DOHH2 (cell line): ENCODE measurements at regions not wholly inside any gene's neighbourhood (a gene's known extent, or its start where the extent isn't known, plus 50 kb on each side); places are given as distances from the start of the nearest gene placed in this dataset.

Experiments used
- H3F3A ChIP-seq: fragments of 200-600 bp; sonication (generic), shearing (Covaris generic); 2 replicates; pipeline ENCODE4 v1.6.0; 2016; ENCODE audit warnings: antibody characterized with exemption, mild to moderate bottlenecking; ENCODE audit not compliant: control insufficient read depth, insufficient read depth
- H3K27ac ChIP-seq: fragments of 200-600 bp; sonication (generic); 2 replicates; pipeline ENCODE4 v1.5.1; 2014; ENCODE audit warnings: low read depth, mild to moderate bottlenecking, low read length, moderate library complexity
- H3K27me3 ChIP-seq: fragments of 200-600 bp; sonication (generic); 2 replicates; pipeline ENCODE4 v1.6.1; 2014; ENCODE audit warnings: mild to moderate bottlenecking, low read length, mixed read lengths; ENCODE audit not compliant: control insufficient read depth
- H3K36me3 ChIP-seq: fragments of 200-600 bp; sonication (generic); 2 replicates; pipeline ENCODE4 v1.6.1; 2014; ENCODE audit warnings: mild to moderate bottlenecking, low read length, moderate library complexity, mixed read lengths; ENCODE audit not compliant: control insufficient read depth
- H3K4me1 ChIP-seq: fragments of 200-600 bp; sonication (generic); 2 replicates; pipeline ENCODE4 v1.6.1; 2014; ENCODE audit warnings: mild to moderate bottlenecking, low read length, mixed read lengths; ENCODE audit not compliant: control insufficient read depth
- H3K4me2 ChIP-seq: fragments of 200-600 bp; sonication (generic); 2 replicates; pipeline ENCODE4 v1.6.0; 2014; ENCODE audit warnings: mild to moderate bottlenecking, low read length, moderate library complexity
- H3K4me3 ChIP-seq: fragments of 200-600 bp; sonication (generic); 2 replicates; pipeline ENCODE4 v1.5.1; 2014; ENCODE audit warnings: mild to moderate bottlenecking, low read length, mixed read lengths
- H3K79me2 ChIP-seq: fragments of 200-600 bp; sonication (generic); 2 replicates; pipeline ENCODE4 v1.6.1; 2014; ENCODE audit warnings: mild to moderate bottlenecking, low read length, mixed read lengths; ENCODE audit not compliant: control insufficient read depth
- H3K9me2 ChIP-seq: fragments of 200-600 bp; sonication (generic); replicated peaks from 2 replicates; pipeline ENCODE4 v1.6.1; 2014; ENCODE audit warnings: mild to moderate bottlenecking, low read length, mixed read lengths; ENCODE audit not compliant: control insufficient read depth
- H3K9me3 ChIP-seq: fragments of 200-600 bp; sonication (generic); 2 replicates; pipeline ENCODE4 v1.6.1; 2014; ENCODE audit warnings: antibody characterized with exemption, low read length, mixed read lengths; ENCODE audit not compliant: control insufficient read depth, insufficient read depth
- H4K20me1 ChIP-seq: fragments of 200-600 bp; sonication (generic); 2 replicates; pipeline ENCODE4 v1.6.0; 2014; ENCODE audit warnings: low read depth, mild to moderate bottlenecking, antibody characterized with exemption, low read length, moderate library complexity; ENCODE audit not compliant: control insufficient read depth, insufficient read depth
- CTCF ChIP-seq: fragments of 200-600 bp; sonication (generic); IDR thresholded peaks from one replicate; pipeline ENCODE4 v1.5.1; 2014; ENCODE audit warnings: antibody characterized with exemption, mild to moderate bottlenecking, low read depth, low read length; ENCODE audit not compliant: poor library complexity, severe bottlenecking
- EZH2phosphoT487 ChIP-seq: fragments of 200-600 bp; sonication (generic); IDR thresholded peaks from 2 replicates; pipeline ENCODE4 v1.6.1; 2017; ENCODE audit warnings: borderline replicate concordance, mild to moderate bottlenecking, antibody characterized with exemption, low read length, moderate library complexity, mixed read lengths

GRCh38 chr6:155967322-155967721, 511.7 kb upstream of the NOX3 start:
- no peaks in the 10 kb centered on the region for H3K27me3 ChIP-seq
- no peaks in the 10 kb centered on the region for H3F3A ChIP-seq
- H3K4me1 ChIP-seq: no peaks in the 10 kb centered on the region
- H3K9me2 ChIP-seq: no peaks in the 10 kb centered on the region
- no peaks in the 10 kb centered on the region for H4K20me1 ChIP-seq
- no peak overlapping the region for H3K4me3 ChIP-seq
- H3K9me3 ChIP-seq: no peaks in the 10 kb centered on the region
- no peaks in the 10 kb centered on the region for H3K79me2 ChIP-seq
- no peak overlapping the region for H3K4me2 ChIP-seq
- no peak overlapping the region for H3K27ac ChIP-seq
- TF ChIP-seq CTCF (no peak), EZH2phosphoT487 (no peak)
- H3K36me3 ChIP-seq: no peaks in the 10 kb centered on the region

GRCh38 chr6:155964544-155964943, 508.9 kb upstream of the NOX3 start:
- Histone ChIP-seq H4K20me1 (no peaks in the 10 kb centered on the region), H3K27ac (no peak overlapping the region), H3K36me3 (no peaks in the 10 kb centered on the region), H3K27me3 (no peaks in the 10 kb centered on the region), H3K4me3 (no peak overlapping the region), H3K9me2 (no peaks in the 10 kb centered on the region), H3K4me2 (no peak overlapping the region), H3K4me1 (no peaks in the 10 kb centered on the region), H3K79me2 (no peaks in the 10 kb centered on the region), H3K9me3 (no peaks in the 10 kb centered on the region), H3F3A (no peaks in the 10 kb centered on the region)
- TF ChIP-seq EZH2phosphoT487 (no peak), CTCF (no peak)

- H3F3A ChIP-seq: no peaks in the 10 kb centered on the region
- TF ChIP-seq EZH2phosphoT487 (no peak), CTCF (no peak)
- H3K36me3 ChIP-seq: no peaks in the 10 kb centered on the region
- H3K4me2 ChIP-seq: no peak overlapping the region
- H3K4me3 ChIP-seq: no peak overlapping the region
- H3K27ac ChIP-seq: no peak overlapping the region
- H3K4me1 ChIP-seq: no peaks in the 10 kb centered on the region
- H3K79me2 ChIP-seq: no peaks in the 10 kb centered on the region
- H3K9me2 ChIP-seq: no peaks in the 10 kb centered on the region
- no peaks in the 10 kb centered on the region for H4K20me1 ChIP-seq
- no peaks in the 10 kb centered on the region for H3K9me3 ChIP-seq
- H3K27me3 ChIP-seq: no peaks in the 10 kb centered on the region
Measured at GRCh38 chr6:155962276-155962675, 506.6 kb upstream of the NOX3 start.
